NCI-H345 treated with DMSO at 0.1 percent for 48 hours (cell line): ENCODE measurements at regions not wholly inside any gene's neighbourhood (a gene's known extent, or its start where the extent isn't known, plus 50 kb on each side); places are given as distances from the start of the nearest gene placed in this dataset.

ENCODE experiments used
- DNase-seq: peaks from one replicate; lab custom pipeline; 2025; ENCODE audit not compliant: unreplicated experiment; lab: John Stamatoyannopoulos, UW

- DNase-seq: no peak
These were observed 388.5 kb upstream of the C1orf87 start for GRCh38 chr1:60461925-60462595.

GRCh38 chr1:60458111-60458510, 384.5 kb upstream of the C1orf87 start:
- no peak for DNase-seq

- DNase-seq: no peak
These were observed 376.3 kb upstream of the C1orf87 start for GRCh38 chr1:60449876-60450275.

- DNase-seq: no peak
These were observed 375.3 kb upstream of the C1orf87 start for GRCh38 chr1:60448850-60449249.

GRCh38 chr1:60444680-60445079, 371.1 kb upstream of the C1orf87 start:
- DNase-seq: no peak

GRCh38 chr1:60436186-60436585, 362.6 kb upstream of the C1orf87 start:
- no peak for DNase-seq

GRCh38 chr1:60431593-60431992, 358.0 kb upstream of the C1orf87 start:
- no peak for DNase-seq

GRCh38 chr1:60430375-60430774, 356.8 kb upstream of the C1orf87 start:
- no peak for DNase-seq

- no peak for DNase-seq
These were observed 354.6 kb upstream of the C1orf87 start for GRCh38 chr1:60428127-60428526.

GRCh38 chr1:60427701-60428100, 354.1 kb upstream of the C1orf87 start:
- DNase-seq: peak; percentile 6

GRCh38 chr1:60427194-60427593, 353.6 kb upstream of the C1orf87 start:
- DNase-seq: no peak

- DNase-seq: no peak
These were observed 352.0 kb upstream of the C1orf87 start for GRCh38 chr1:60425528-60425927.

- DNase-seq: no peak
These were observed 349.7 kb upstream of the C1orf87 start for GRCh38 chr1:60423146-60423780.

- no peak for DNase-seq
These were observed 348.4 kb upstream of the C1orf87 start for GRCh38 chr1:60421965-60422364.

GRCh38 chr1:60419023-60419422, 345.5 kb upstream of the C1orf87 start:
- DNase-seq: no peak

GRCh38 chr1:60415696-60416095, 342.1 kb upstream of the C1orf87 start:
- DNase-seq: no peak

GRCh38 chr1:60413091-60413490, 339.5 kb upstream of the C1orf87 start:
- DNase-seq: no peak

GRCh38 chr1:60411591-60411990, 338.0 kb upstream of the C1orf87 start:
- DNase-seq: no peak

- DNase-seq: no peak
These were observed 329.2 kb upstream of the C1orf87 start for GRCh38 chr1:60402816-60403215.

GRCh38 chr1:60402216-60402615, 328.6 kb upstream of the C1orf87 start:
- DNase-seq: no peak

GRCh38 chr1:60394436-60394835, 320.9 kb upstream of the C1orf87 start:
- no peak for DNase-seq

GRCh38 chr1:60390593-60391282, 317.2 kb upstream of the C1orf87 start:
- DNase-seq: no peak
